ENCODE measurements at regions not wholly inside any gene's neighbourhood (a gene's known extent, or its start where the extent isn't known, plus 50 kb on each side); places are given as distances from the start of the nearest gene placed in this dataset.

GRCh38 chr20:39150501-39150900, 188.4 kb downstream of the DHX35 start:
- Histone ChIP-seq H3K79me2 (ENCODE audit: low read depth) (no peaks in the 10 kb centered on the region), H3K27ac (no peak overlapping the region), H2AFZ (no peak overlapping the region), H3K4me2 (no peak overlapping the region), H3K9me3 (ENCODE audit: insufficient read depth, low read depth) (no peaks in the 10 kb centered on the region), H3K27me3 (ENCODE audit: insufficient read depth, low read depth) (peaks cover 89% of the 10 kb centered on the region), H3K4me1 (replicated peaks; ENCODE audit: insufficient read depth) (no peaks in the 10 kb centered on the region), H3K4me3 (no peak overlapping the region), H4K20me1 (ENCODE audit: insufficient read depth) (no peaks in the 10 kb centered on the region; the same call in 1 of the 2 replicates), H3F3A (ENCODE audit: insufficient read depth, low read depth) (no peaks in the 10 kb centered on the region), H3K36me3 (ENCODE audit: low read depth) (no peaks in the 10 kb centered on the region), H3K9me2 (ENCODE audit: insufficient read depth) (no peaks in the 10 kb centered on the region)
- POLR2A ChIA-PET (ENCODE audit: unreplicated experiment), result no interaction called here
- intact Hi-C loops (cut with micrococcal nuclease; ENCODE audit: unreplicated experiment), result no loop called here
- CTCF ChIA-PET, result no interaction called here
- TF ChIP-seq EZH2 (IDR thresholded peaks at IDR 0.05; ENCODE audit: low read depth) (no peak), CTCF (conservative IDR thresholded peaks at IDR 0.05) (no peak)
- no peak for DNase-seq
- BruUV-seq (replicated peaks), result no TSS peak

GRCh38 chr20:39146394-39146793, 184.2 kb downstream of the DHX35 start:
- H3K4me3 ChIP-seq, result no peak overlapping the region
- H3K36me3 ChIP-seq (ENCODE audit: low read depth), result no peaks in the 10 kb centered on the region
- H4K20me1 ChIP-seq (ENCODE audit: insufficient read depth), result no peaks in the 10 kb centered on the region
- H3K4me2 ChIP-seq, result no peak overlapping the region
- no peak for TF ChIP-seq CTCF (conservative IDR thresholded peaks at IDR 0.05)
- no peak for DNase-seq
- H3K9me3 ChIP-seq (ENCODE audit: insufficient read depth, low read depth), result no peaks in the 10 kb centered on the region
- POLR2A ChIA-PET (ENCODE audit: unreplicated experiment), result no interaction called here
- no peak overlapping the region for H2AFZ ChIP-seq
- no TSS peak for BruUV-seq (replicated peaks)
- intact Hi-C loops (cut with micrococcal nuclease; ENCODE audit: unreplicated experiment), result no loop called here
- peaks cover 76% of the 10 kb centered on the region for H3K27me3 ChIP-seq (ENCODE audit: insufficient read depth, low read depth)
- CTCF ChIA-PET, result no interaction called here
- no peaks in the 10 kb centered on the region for H3K9me2 ChIP-seq (ENCODE audit: insufficient read depth)
- H3K27ac ChIP-seq, result no peak overlapping the region
- H3K79me2 ChIP-seq (ENCODE audit: low read depth), result no peaks in the 10 kb centered on the region
- no peaks in the 10 kb centered on the region for H3F3A ChIP-seq (ENCODE audit: insufficient read depth, low read depth)
- H3K4me1 ChIP-seq (replicated peaks; ENCODE audit: insufficient read depth), result no peaks in the 10 kb centered on the region

GRCh38 chr20:39145921-39146320, 183.8 kb downstream of the DHX35 start:
- H3K27ac ChIP-seq, result no peak overlapping the region
- no peak for DNase-seq
- H3K4me2 ChIP-seq, result no peak overlapping the region
- no peak overlapping the region for H2AFZ ChIP-seq
- H4K20me1 ChIP-seq (ENCODE audit: insufficient read depth), result no peaks in the 10 kb centered on the region
- H3K79me2 ChIP-seq (ENCODE audit: low read depth), result no peaks in the 10 kb centered on the region
- POLR2A ChIA-PET (ENCODE audit: unreplicated experiment), result no interaction called here
- CTCF ChIA-PET, result no interaction called here
- H3K36me3 ChIP-seq (ENCODE audit: low read depth), result no peaks in the 10 kb centered on the region
- no TSS peak for BruUV-seq (replicated peaks)
- no peaks in the 10 kb centered on the region for H3F3A ChIP-seq (ENCODE audit: insufficient read depth, low read depth)
- H3K4me1 ChIP-seq (replicated peaks; ENCODE audit: insufficient read depth), result no peaks in the 10 kb centered on the region
- no peak overlapping the region for H3K4me3 ChIP-seq
- H3K9me2 ChIP-seq (ENCODE audit: insufficient read depth), result no peaks in the 10 kb centered on the region
- intact Hi-C loops (cut with micrococcal nuclease; ENCODE audit: unreplicated experiment), result no loop called here
- H3K9me3 ChIP-seq (ENCODE audit: insufficient read depth, low read depth), result no peaks in the 10 kb centered on the region
- H3K27me3 ChIP-seq (ENCODE audit: insufficient read depth, low read depth), result peaks cover 76% of the 10 kb centered on the region
- no peak for TF ChIP-seq CTCF (conservative IDR thresholded peaks at IDR 0.05)
- no peak for TF ChIP-seq EZH2 (IDR thresholded peaks at IDR 0.05; ENCODE audit: low read depth)
